ENCODE measurements at regions not wholly inside any gene's neighbourhood (a gene's known extent, or its start where the extent isn't known, plus 50 kb on each side); places are given as distances from the start of the nearest gene placed in this dataset.

DNA sequence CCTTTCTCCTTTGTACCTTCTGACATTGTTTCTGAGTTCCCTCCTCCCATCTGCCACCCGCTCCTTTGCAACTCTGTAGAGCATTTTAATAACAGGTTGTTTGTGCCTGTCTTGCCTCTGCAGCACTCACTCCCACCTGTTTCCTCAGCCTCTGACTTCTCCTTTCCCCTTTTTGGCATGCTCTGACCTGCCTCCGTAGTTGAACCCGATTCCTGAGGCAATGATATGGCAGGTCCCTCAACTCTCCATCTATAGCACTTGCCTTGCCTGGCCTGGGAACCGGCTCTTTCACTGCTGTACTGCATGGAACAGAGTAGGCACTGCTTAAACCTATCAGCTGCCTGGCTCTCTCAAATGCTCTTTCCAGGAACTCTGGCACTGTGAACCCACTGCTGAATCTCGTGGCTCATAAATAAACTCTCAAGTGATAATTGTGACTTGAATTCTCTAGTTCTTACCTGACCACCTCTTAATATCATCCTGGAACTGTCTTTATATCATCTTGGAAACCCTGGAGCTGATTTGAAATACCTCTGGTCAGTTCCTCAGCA lies 50.3 kb downstream of the UTRN start:
- DNase-seq: no peak

DNA sequence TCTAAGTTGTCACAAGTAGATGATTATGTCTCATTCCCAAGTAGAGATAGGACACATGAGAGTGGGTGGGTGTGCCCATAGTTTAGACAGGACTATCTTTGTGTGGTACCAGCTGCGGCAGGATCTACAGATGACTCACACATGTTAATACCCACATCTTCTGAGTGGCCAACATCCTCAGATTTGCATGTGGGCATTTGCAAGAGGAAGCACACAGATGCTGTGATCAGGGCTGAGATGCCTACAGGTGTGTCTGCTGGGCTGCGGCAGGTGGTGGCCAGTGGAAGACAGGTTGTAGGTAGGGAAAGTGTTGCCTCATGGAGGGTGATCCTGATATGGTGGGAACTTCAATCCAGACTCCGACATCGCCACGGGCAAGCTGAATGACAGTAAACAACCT lies 50.8 kb downstream of the UTRN start:
- no peak for DNase-seq

DNA sequence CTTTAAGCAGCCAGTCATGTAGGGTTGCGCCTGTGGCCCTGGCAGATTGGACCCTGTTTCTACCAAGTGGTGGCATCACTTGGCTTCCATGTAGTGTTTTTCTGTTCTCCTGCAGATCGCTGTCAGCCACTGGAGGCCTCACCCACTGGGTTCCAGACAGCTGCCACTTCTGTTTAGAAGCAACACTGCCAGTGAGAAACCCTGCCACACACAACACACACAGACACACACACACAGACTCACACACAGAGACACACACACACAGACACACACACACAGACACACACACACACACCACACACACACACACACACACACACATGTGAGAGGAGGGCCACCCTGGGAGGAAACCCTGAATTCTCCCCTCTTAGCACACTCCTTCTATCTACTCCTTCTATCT lies 51.8 kb downstream of the UTRN start:
- no peak for DNase-seq

DNA sequence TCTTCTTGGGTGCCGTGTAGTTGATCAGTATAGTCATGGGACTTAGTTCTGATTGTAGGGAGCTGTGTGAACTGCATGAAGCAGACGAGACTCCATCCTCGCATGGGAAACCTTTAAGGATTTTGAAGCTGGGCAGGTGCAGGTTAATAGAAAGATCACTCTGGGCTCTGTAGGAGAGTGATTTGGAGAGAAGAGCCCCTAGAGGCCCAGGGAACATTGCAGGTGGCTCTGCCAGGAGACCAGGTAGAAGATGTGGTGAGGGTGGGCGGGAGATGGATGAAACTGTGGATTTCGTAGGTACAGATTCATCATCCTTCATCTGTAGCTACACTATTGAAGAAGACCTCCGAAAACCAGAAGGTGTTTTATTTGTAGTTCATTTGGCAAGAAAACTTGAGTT lies 53.3 kb downstream of the UTRN start:
- DNase-seq: no peak

DNA sequence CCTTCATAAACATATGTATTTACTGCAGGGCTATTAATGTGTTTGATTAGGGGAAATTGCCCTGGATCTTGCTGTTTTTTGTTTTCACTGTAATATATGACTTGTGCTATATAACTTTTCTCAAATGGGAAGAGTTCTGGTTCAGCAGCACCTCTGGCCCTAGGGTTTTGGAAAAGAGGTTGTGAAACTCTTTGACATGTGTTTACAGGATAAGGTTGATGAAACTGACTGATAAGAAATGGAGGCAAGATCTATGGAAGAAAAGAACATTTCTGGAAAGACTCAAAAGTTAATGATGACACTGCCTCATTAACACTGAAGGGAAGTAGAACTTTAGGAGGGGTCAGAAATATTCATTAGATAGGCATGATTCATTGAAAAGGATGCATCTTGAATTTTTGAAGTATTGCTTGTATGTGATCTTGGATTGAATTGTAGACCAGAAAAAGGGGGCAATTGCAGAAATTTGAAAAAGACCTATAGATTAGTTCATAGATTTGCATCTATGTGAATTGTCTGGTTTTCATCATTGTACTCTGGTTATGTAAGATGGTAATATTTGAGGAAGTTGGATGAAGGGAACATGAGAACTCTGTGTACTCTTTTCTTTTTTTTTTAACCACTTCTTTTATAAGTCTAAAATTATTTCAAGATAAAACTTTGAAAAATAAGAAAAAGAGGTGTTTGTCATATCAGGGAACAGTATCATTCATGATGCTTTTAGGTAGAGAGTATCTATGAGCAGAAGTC lies 54.0 kb downstream of the UTRN start:
- no peak for DNase-seq

DNA sequence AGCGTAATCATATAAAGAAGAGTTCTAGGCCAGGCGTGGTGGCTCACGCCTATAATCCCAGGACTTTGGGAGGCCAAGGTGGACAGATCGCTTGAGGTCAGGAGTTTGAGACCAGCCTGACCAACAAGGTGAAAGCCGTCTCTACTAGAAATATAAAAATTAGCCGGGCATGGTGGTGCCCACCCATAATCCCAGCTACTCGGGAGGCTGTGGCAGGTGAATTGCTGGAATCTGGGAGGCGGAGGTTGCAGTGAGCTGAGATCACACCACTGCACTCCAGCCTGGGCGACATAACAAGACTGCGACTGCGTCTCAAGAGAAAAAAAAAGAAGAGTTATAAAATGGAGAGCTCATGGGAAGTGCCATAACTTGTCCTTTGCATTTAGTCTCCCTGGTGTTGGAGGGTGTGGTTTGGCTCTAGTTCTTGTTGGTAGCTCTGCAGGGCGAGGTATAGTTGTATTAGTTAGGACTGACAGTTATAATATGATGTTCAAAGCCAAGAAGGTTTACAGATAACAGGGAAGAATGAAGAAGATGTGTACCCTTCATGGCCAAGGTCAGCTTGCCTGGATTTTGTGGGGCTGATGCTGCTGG lies 54.8 kb downstream of the UTRN start:
- no peak for DNase-seq

DNA sequence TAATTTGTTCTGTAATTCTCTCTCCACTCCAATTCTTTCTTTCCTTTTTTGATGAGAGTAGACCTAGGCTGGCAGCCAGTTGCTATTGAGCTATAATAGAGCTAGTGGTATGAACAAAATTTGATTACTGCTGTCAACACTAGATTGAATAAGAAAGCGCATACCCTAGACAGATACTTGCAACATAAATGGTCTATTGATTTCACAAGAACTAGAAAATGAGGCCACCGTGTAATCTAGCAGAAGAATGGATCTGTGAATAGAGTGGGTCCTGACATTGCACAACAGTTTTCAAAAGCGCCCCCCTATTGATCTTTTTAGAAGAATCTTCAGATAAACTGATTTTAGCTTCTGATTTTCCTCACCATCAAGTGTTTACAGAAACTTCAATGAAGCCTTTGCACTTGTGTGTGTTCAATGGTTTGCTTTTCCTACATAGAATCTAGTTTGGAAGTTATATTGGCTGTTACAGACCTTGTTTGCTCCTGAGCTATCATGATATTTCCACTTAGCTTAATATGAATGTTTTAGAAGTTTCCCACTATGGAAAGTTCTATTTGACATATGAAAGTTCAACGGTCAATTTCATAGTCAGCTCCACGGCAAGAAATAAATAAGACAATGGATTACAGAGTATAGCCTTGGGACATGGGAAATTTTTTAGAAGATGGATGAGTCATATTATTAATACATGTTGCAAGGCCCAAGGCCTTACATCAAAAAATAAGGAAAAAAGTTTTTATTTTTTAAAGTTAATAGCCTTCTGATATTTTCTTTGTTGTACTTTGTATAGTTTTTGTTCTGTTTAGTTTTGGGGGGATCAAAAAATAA lies 55.6 kb downstream of the UTRN start:
- no peak for DNase-seq

DNA sequence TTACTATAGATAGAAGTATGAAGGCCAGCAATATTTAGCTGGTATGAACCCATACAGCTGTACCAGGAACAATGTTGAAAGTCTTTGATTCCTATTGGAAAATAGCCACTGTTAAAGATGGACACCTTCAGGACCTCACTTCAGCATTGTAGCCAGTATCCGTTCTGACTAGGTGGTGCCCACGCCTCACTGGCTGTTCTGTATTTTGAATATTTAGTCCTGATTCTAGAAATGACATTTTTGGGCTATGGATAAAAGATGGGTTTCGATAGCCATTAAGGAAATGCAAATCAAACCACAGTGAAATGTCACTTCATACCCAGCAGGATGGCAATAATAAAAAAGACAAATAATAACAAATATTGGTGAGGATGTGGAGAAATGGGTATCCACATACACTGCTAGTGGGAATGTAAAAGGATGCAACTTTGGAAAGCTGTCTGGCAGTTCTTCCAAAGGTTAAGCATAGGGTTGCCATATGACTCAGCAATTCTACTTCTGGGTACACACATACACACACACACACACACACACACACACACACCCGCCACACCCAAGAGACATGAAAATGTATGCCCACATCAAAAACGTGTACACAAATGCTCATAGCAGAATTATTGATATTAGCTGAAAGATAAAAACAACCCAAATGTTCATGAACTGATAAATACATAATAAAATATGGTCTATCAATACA lies 56.8 kb downstream of the UTRN start:
- DNase-seq: no peak

DNA sequence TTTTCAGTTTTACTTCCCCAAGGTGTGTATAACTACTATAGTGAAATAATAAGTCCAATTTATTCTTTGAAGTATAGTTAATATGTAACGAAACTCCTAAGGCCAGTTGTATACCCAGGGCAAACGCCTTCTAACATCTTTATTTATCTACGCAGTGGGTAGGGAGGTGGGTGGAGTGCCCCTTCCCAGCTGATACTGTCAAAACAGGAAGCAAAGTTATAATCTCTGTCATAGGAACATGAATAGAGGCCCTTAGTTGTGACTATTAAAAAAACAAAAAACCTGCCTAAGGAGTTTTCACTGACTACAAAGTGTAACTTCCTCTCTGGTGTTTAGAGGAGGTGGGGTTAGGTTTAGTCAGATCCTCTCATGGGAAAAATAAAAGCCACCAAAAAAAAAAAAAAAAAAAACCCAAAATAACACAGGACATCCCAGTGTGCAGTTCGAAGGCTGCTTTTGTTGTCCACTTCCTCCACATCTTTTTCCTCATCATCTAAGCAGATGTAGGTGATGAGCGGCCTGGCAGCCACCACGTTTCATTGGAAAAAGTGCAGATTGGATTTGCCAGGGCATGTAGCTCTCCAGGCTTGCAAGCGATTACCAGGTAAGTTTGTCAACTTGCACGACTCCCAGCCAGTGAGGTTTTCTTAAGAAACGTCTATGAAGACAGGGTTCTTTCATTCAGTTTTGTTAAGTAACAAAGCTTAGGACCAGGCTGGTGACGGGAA lies 58.7 kb downstream of the UTRN start:
- no peak for DNase-seq

DNA sequence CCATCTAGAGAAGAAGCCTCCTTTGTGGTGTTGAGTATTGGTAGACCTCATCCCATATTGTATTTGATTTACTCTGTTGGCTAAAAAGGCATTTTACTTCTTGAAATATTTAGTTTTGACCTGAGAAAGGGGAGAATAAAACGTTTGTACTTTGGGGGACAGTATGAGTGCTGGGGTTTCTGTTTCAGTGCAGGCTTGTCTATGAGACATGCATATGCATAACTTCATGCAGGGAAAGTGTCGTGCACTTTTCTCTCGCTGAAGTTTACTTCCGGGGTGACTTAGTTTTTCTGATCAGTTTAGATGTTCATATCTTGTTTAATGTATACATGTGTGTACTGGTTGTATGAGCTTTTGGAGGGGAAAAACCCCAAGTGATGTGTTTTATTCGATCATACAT lies 59.5 kb downstream of the UTRN start:
- DNase-seq: no peak

DNA sequence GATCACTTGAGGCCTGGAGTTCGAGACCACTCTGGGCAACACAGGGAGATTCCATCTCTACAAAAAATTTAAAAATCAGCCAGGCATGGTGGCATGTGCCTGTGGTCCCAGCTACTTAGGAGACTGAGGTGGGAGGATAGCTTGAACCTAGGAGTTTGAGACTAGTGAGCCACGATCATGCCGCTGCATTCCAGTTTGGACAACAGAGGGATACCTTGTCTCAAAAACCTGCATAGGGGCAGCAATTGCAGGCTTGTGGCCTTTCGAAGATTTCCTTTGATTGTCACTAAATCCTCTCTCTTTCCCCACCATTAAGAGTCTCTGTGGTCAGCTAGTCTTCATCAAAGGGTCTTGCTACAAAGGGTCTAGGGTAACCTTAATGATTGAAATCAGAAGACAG lies 60.3 kb downstream of the UTRN start:
- no peak for DNase-seq

DNA sequence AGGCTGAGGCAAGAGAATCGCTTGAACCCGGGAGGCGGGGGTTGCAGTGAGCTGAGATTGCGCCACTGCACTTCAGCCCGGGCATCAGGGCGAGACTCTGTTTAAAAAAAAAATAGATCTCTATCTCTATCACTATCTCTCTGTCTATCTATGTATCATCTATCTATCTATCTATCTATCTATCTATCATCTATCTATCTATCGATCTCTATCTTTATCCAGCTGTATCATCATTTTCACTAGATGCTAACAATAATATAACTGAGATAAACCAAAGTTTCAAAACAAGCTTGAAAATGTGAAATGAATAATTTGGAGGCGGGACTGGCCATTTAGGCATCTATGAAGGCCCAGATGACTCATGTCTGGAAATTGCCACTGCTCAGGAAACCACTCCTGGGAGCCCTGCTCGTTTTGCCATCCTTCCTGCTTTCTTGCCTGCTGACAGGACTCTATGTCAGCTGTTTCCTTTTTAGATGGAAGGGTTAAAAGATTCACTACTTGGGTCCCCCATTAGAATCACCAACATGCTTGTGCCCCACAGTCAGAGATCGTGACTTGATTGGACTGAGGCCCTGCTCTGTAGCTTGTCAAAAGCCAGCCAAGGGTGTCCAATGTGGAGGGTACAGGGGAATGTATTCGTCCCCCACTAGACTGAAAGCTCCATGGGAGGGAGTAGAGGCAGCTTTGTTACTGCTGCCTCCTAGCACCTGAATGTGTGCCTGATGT lies 61.7 kb downstream of the UTRN start:
- DNase-seq: peak; percentile 88

DNA sequence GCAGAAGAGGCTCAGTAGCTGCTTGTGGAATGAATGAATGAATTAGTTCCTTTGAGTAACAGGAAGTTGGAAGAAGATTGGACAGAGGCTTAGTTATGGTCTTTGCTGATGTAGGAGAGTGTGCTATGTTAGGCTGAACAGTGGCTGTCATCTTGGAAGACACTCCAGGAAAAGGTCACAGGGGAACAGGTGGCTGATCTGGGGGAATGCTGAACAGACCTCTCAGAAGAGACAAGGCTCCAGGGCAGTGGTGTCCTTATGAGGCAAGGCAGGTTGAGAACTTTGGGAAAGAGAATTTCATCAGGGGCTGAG lies 62.3 kb downstream of the UTRN start:
- DNase-seq: no peak

DNA sequence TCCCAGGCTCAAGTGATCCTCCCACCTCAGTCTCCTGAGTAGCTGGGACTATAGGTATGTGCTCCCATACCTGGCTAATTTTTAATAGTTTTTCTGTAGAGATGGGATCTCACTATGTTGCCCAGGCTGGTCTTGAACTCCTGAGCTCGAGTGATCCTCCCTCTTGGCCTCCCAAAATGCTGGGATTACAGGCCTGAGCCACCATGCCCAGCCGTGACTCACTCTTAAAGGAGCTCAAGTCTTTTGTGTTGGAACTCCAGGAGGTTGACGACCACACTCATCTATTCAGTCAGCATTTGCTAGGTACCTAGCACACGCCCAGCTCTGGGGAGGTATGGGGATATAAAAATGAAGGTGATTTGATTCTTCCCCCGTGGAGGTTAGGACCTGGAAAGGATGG lies 62.8 kb downstream of the UTRN start:
- DNase-seq: no peak

DNA sequence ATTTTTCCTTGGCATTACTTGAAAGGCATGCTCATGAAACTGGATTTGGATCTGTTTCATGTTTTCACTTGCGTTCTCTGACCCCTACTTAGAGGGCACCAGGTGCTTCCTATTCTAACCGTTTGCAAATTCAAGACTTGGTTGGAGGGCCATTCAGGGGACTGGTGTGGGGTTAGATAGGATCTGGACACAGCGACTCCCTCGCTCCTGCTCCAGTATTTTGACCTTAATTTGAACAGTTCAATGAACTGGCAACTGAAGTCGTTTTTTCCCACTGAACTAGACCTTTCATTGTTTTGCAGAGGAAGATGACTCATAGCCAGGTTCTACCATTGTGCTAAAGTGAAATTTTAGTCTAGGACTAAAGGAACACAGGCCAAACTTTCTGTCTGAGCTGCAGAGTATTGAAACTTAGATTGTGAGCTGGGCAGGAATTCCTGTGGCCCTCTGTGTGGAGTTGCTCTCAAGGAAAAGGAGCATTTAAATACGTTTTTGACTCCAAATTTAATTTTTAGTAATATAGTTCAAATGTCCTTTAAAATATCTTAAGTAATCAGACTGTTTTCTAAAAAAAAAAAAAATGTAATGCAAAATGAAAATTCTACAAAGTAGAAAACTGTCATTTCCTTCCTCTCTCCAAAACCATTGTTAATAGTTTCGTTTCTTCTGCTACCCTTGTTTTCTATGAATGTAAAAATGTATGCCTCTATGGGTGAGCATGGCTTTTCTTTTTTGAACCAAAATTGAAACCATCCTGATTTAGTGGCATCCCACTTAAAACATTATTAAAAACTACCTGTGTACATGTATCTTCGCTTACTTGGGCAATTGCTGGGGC lies 64.8 kb downstream of the UTRN start:
- peak; percentile 62 for DNase-seq

DNA sequence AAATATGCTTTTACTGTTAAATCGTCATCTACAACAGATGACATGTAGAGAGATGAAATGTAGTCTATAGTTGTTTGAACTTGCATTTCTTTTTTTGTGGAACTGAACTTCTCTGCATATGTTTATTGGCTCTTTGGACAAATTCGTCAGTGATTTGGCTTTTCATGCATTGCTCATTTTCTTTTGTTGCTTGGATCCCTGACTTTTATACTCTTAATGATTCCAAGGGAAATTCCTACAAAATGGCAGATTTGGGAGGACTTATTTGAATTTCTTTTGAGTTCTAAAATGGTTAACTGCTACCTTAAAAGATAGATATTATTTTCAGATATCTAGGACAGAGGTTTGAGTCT lies 65.4 kb downstream of the UTRN start:
- DNase-seq: no peak

DNA sequence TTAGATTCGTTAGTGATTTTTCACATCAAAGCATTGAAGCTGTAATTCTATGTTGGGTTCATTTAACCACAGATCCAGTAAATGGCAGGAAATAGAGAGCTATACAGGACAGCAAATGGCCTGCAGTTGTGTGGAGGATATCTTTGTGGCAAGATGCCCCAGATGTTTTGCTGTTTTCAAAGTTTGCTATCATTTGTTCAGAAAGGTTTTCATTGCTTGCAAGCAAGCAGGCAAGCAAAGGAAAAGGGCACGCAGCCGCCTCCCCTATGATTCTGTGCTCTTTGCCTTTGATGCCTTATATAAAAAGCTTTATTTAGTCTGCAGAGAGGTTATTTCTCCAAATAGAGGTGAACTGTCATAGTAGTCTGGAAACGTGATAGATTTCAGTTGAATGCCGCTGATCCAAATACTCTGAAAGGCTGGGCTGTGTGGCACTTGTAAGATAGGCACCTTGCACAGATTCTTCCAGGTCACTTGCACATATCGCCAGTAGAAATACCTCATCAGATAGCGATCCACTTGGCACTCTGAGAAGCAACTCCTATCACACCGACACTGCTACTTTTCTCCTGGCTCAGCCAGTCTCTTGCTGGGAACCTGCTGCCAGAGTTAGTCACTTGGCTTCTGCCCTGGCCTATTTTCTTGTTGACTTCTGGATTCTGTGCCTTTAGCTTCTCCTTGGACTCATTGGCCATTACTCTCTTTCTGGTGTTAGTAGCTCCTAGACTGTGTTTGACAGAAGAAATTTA lies 66.4 kb downstream of the UTRN start:
- DNase-seq: no peak

DNA sequence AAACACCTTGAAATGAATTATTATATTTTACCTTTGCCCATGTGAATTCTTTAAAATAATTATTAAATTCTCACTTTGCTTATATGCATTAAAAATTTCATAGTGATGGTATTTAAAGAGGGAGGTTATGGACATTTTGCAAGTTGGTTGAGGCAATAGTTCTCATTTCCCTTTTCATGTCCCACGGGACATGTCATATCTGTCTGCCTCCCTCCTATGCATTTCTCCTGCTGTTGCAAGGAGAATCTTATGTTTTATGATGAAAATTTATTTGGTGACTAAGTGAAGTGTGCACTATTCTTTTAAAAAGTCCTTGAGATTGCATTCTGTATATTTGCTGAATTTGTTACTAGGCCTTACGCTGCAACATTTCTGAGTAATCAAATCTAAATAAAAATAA lies 67.2 kb downstream of the UTRN start:
- peak; percentile 51 for DNase-seq

DNA sequence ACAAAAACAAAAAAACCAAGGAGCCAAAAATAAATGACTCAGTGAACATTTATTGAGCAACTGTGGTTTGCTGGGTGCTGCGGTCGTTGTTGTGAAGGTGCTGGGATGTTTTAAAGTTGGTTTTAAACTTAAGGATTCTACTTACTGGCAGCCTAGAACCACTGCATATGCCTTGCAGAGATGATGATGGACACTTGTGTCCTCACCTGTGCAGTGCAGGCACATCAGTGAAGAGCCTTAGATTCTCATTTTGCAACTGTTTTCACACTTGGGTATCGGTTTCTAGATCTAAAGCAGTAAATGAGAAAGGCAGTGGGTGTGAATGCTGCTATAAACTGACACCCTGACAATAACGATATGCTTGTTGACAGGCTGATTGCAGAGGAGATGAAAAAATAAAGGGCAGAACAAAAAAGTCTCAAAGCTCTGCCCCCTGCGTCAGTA lies 68.8 kb downstream of the UTRN start:
- no peak for DNase-seq

DNA sequence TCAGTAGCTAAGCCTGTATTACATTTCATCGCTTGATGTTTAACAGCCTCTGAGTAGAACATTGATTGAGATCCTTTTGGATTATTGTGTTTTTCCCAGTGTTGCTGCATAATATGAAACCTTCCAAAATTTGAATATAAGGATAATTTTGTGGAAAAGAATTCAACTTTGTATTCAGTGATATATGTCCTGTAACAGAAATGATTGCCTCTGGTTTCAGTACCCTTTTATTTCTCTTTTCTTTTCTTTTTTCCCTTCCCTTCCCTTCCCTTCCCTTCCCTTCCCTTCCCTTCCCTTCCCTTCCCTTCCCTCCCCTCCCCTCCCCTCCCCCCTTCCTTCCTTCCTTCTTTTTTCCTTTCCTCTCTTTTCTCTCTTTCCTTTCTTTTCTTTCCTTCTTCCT lies 74.6 kb downstream of the UTRN start:
- DNase-seq: no peak

Data from fibroblast of skin of back (primary cell).